ENCODE measurements at regions not wholly inside any gene's neighbourhood (a gene's known extent, or its start where the extent isn't known, plus 50 kb on each side); places are given as distances from the start of the nearest gene placed in this dataset.

DNA sequence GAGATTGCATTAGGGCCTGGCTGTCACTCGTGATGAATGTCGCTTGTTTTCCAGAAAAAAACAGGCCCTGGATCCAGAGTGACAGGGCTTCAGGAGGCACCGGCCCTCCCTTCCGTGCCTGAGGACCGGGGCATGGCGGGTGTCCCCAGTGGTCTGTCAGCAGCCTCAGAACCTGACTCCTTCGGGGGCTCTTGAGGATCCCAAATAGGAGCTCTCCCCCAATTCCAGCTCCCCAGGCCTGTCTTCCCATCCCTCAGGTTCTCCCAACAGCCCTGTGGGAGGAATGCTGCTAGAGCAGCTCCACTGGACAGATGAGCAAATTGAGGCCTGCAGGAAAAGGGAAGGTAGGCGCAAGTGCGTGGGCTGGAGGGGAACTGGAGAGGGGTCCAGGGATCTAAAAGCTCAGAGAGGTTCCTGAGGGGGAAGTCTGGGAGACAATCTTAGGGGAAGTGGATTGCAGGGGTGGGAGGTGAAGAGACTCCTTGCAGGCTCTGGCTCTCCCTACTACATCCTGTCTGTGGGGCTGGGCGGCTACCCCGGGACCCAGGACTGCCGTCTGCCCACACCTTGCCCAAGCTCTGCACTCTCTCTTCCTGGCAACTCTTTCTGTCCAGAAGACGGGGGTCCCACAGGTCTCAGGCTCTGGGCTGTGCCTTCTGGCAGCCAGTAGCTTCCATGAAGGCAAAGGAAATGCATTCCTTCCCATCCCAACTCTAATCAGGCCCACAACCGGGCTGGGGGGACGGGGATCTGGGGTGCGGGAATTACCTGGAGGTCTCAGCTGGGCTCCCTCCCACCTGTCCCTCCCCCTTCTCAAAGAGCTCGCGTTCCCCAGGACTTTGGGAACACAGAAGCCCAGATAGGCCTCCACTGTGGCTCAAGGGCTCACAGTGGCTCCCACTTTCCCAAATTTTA is 105.7 kb upstream of the CASZ1 start:
- no peak for TF ChIP-seq YY1 (IDR thresholded peaks at IDR 0.05; ENCODE audit: insufficient read depth, insufficient read length)
- no peak for TF ChIP-seq SUZ12 (IDR thresholded peaks at IDR 0.05; ENCODE audit: extremely low read depth, insufficient read depth, insufficient read length)

Measured in NT2/D1 (cell line).